ENCODE measurements at regions not wholly inside any gene's neighbourhood (a gene's known extent, or its start where the extent isn't known, plus 50 kb on each side); places are given as distances from the start of the nearest gene placed in this dataset.

- TF ChIP-seq CTCF (IDR thresholded peaks at IDR 0.05) (no peak), POLR2A (IDR thresholded peaks at IDR 0.05) (no peak)
Measured at GRCh38 chr7:86202833-86203232, 440.9 kb upstream of the GRM3 start.
